ENCODE measurements at regions not wholly inside any gene's neighbourhood (a gene's known extent, or its start where the extent isn't known, plus 50 kb on each side); places are given as distances from the start of the nearest gene placed in this dataset.
"Not testable (repeated sequence)": the region's sequence is repeated elsewhere in the genome, so short reads cannot be mapped to it uniquely, and the experiment has no call there.

- DNase-seq (ENCODE audit: low read depth in 3 of 3), result no peak
Measured at GRCh38 chr2:134014196-134014960, 239.5 kb upstream of the MGAT5 start.

- DNase-seq (ENCODE audit: low read depth in 3 of 3), result no peak
Measured at GRCh38 chr2:134019871-134020270, 234.0 kb upstream of the MGAT5 start.

GRCh38 chr2:134020608-134021007 lies 233.3 kb upstream of the MGAT5 start:
- DNase-seq (ENCODE audit: low read depth in 3 of 3), result no peak

- DNase-seq (ENCODE audit: low read depth in 3 of 3), result peak in 1 of 3 donors; percentile 1
Measured at GRCh38 chr2:134021830-134022524, 231.9 kb upstream of the MGAT5 start.

- no peak for DNase-seq (ENCODE audit: low read depth in 3 of 3)
Measured at GRCh38 chr2:134023854-134024253, 230.0 kb upstream of the MGAT5 start.

- DNase-seq (ENCODE audit: low read depth in 3 of 3), result no peak
Measured at GRCh38 chr2:134027980-134028379, 225.9 kb upstream of the MGAT5 start.

- DNase-seq (ENCODE audit: low read depth in 3 of 3), result no peak
Measured at GRCh38 chr2:134029418-134029817, 224.5 kb upstream of the MGAT5 start.

- no peak for DNase-seq (ENCODE audit: low read depth in 3 of 3)
Measured at GRCh38 chr2:134031539-134031938, 222.3 kb upstream of the MGAT5 start.

- no peak for DNase-seq (ENCODE audit: low read depth in 3 of 3)
Measured at GRCh38 chr2:134035605-134036370, 218.1 kb upstream of the MGAT5 start.

- no peak for DNase-seq (ENCODE audit: low read depth in 3 of 3)
Measured at GRCh38 chr2:134039912-134040581, 213.8 kb upstream of the MGAT5 start.

- DNase-seq (ENCODE audit: low read depth in 3 of 3), result not testable (repeated sequence)
Measured at GRCh38 chr2:134040626-134041172, 213.2 kb upstream of the MGAT5 start.

- no peak for DNase-seq (ENCODE audit: low read depth in 3 of 3)
Measured at GRCh38 chr2:134041877-134042276, 212.0 kb upstream of the MGAT5 start.

GRCh38 chr2:134043028-134043427 lies 210.8 kb upstream of the MGAT5 start:
- not testable (repeated sequence) for DNase-seq (ENCODE audit: low read depth in 3 of 3)

GRCh38 chr2:134052173-134052572 lies 201.7 kb upstream of the MGAT5 start:
- no peak for DNase-seq (ENCODE audit: low read depth in 3 of 3)

- DNase-seq (ENCODE audit: low read depth in 3 of 3), result no peak
Measured at GRCh38 chr2:134056173-134056572, 197.7 kb upstream of the MGAT5 start.

GRCh38 chr2:134061066-134061465 lies 192.8 kb upstream of the MGAT5 start:
- not testable (repeated sequence) for DNase-seq (ENCODE audit: low read depth in 3 of 3)

GRCh38 chr2:134062235-134062634 lies 191.6 kb upstream of the MGAT5 start:
- DNase-seq (ENCODE audit: low read depth in 3 of 3), result not testable (repeated sequence)

GRCh38 chr2:134063916-134064315 lies 190.0 kb upstream of the MGAT5 start:
- DNase-seq (ENCODE audit: low read depth in 3 of 3), result not testable (repeated sequence)

- DNase-seq (ENCODE audit: low read depth in 3 of 3), result no peak
Measured at GRCh38 chr2:134070281-134070741, 183.6 kb upstream of the MGAT5 start.

GRCh38 chr2:134072341-134072740 lies 181.5 kb upstream of the MGAT5 start:
- no peak for DNase-seq (ENCODE audit: low read depth in 3 of 3)

GRCh38 chr2:134073023-134073422 lies 180.8 kb upstream of the MGAT5 start:
- DNase-seq (ENCODE audit: low read depth in 3 of 3), result no peak
